ENCODE measurements at regions not wholly inside any gene's neighbourhood (a gene's known extent, or its start where the extent isn't known, plus 50 kb on each side); places are given as distances from the start of the nearest gene placed in this dataset.

GRCh38 chr10:62919776-62920175 is 103.6 kb upstream of the EGR2 start:
- no TSS peak for BruUV-seq (replicated peaks)

More at GRCh38 chr10:62919776-62920175, 103.6 kb upstream of the EGR2 start:
- no peak overlapping the region for H3K4me2 ChIP-seq (ENCODE audit: insufficient read depth, low read length)
- TF ChIP-seq CTCF (IDR thresholded peaks at IDR 0.05; ENCODE audit: extremely low read depth in 1 of 2, insufficient read depth in 1 of 2, low read depth in 1 of 2, low read length in 2 of 2), result no peak
- no peak for TF ChIP-seq FOS (IDR thresholded peaks at IDR 0.05; ENCODE audit: borderline replicate concordance, insufficient read depth, low read length)
- TF ChIP-seq POLR2AphosphoS5 (IDR thresholded peaks at IDR 0.05; ENCODE audit: insufficient read depth, low read depth, low read length), result no peak
- no peak for TF ChIP-seq JUN (IDR thresholded peaks at IDR 0.05; ENCODE audit: borderline replicate concordance, insufficient read depth, insufficient read length, low read depth)
- no peak for TF ChIP-seq EZH2 (IDR thresholded peaks at IDR 0.05; ENCODE audit: borderline replicate concordance, low read depth, low read length, severe bottlenecking)
- TF ChIP-seq MAX (IDR thresholded peaks at IDR 0.05; ENCODE audit: insufficient read depth, insufficient read length), result no peak
- TF ChIP-seq POLR2A (IDR thresholded peaks at IDR 0.05; ENCODE audit: low read depth, low read length), result no peak
- TF ChIP-seq GATA2 (IDR thresholded peaks at IDR 0.05; ENCODE audit: insufficient read depth, insufficient read length, low read depth, low read length), result no peak
- no peak for TF ChIP-seq MYC (IDR thresholded peaks at IDR 0.05; ENCODE audit: low read depth, low read length)
- POLR2A ChIA-PET, result no interaction called here
- no peaks in the 10 kb centered on the region for H3K4me1 ChIP-seq (ENCODE audit: control insufficient read depth, extremely low read depth, insufficient read depth, low read length)
- DNase-seq (ENCODE audit: low read depth, low spot score) (no peak), FAIRE-seq (no peak)
- no peaks in the 10 kb centered on the region for H3K27me3 ChIP-seq (ENCODE audit: control insufficient read depth in 2 of 2, insufficient read depth in 2 of 2, low read length in 2 of 2)
- dilution Hi-C loops (cut with MboI; ENCODE audit: extremely low pct_ligation_motif_present, low sequenced_read_pairs), result no loop called here
- H3K36me3 ChIP-seq (ENCODE audit: control insufficient read depth in 2 of 2, extremely low read depth in 1 of 2, insufficient read depth in 2 of 2, low read length in 2 of 2), result no peaks in the 10 kb centered on the region
- H3K9me3 ChIP-seq (replicated peaks; ENCODE audit: control insufficient read depth, insufficient read depth, low read length), result no peaks in the 10 kb centered on the region
- H3K79me2 ChIP-seq (ENCODE audit: control insufficient read depth, insufficient read depth, low read length), result no peaks in the 10 kb centered on the region
- no peak overlapping the region for H3K9ac ChIP-seq (replicated peaks; ENCODE audit: extremely low read depth, insufficient read depth, low read length)
- CTCF ChIA-PET, result no interaction called here
- H2AFZ ChIP-seq (ENCODE audit: low read depth, low read length), result no peak overlapping the region
- H3K4me3 ChIP-seq (replicated peaks in 1 of 3; ENCODE audit: insufficient read depth in 1 of 3, low read depth in 1 of 3, low read length in 3 of 3), result no peak overlapping the region
- H3K27ac ChIP-seq (ENCODE audit: insufficient read depth, low read depth, low read length), result no peak overlapping the region
- H3K9me1 ChIP-seq (replicated peaks; ENCODE audit: control insufficient read depth, extremely low read depth, insufficient read depth, low read length), result no peaks in the 10 kb centered on the region
- no peaks in the 10 kb centered on the region for H4K20me1 ChIP-seq (replicated peaks; ENCODE audit: control insufficient read depth, extremely low read depth, insufficient read depth, low read length)
- intact Hi-C loops (cut with micrococcal nuclease), result no loop called here

All from endothelial cell of umbilical vein (primary cell).